Osteocyte (in vitro differentiated cells): ENCODE measurements at regions not wholly inside any gene's neighbourhood (a gene's known extent, or its start where the extent isn't known, plus 50 kb on each side); places are given as distances from the start of the nearest gene placed in this dataset.

Experiments used
- DNase-seq: peaks from one replicate; pipeline ENCODE4 v3.0.0; 2021; ENCODE audit warnings: mixed read lengths; ENCODE audit not compliant: unreplicated experiment; ENCODE audit errors: extremely low spot score
- H3K27ac Mint-ChIP-seq: one replicate; pipeline ENCODE4 v1.8.0; 2021; ENCODE audit warnings: mild to moderate bottlenecking, mixed read lengths; ENCODE audit not compliant: unreplicated experiment
- H3K27me3 Mint-ChIP-seq: one replicate; pipeline ENCODE4 v1.8.0; 2021; ENCODE audit warnings: mixed read lengths; ENCODE audit not compliant: unreplicated experiment
- H3K36me3 Mint-ChIP-seq: one replicate; pipeline ENCODE4 v1.8.0; 2021; ENCODE audit warnings: mixed read lengths; ENCODE audit not compliant: unreplicated experiment
- H3K4me1 Mint-ChIP-seq: one replicate; pipeline ENCODE4 v1.8.0; 2021; ENCODE audit warnings: mixed read lengths; ENCODE audit not compliant: unreplicated experiment
- H3K4me3 Mint-ChIP-seq: one replicate; pipeline ENCODE4 v1.8.0; 2021; ENCODE audit warnings: mild to moderate bottlenecking, moderate library complexity, mixed read lengths; ENCODE audit not compliant: unreplicated experiment
- H3K9me3 Mint-ChIP-seq: one replicate; pipeline ENCODE4 v1.8.0; 2021; ENCODE audit warnings: mixed read lengths; ENCODE audit not compliant: unreplicated experiment
- TF ChIP-seq, protein P1 (sequence below): fragments of 200-600 bp; sonication (generic); IDR thresholded peaks from 2 replicates; pipeline ENCODE4 v1.5.0; 2021; ENCODE audit warnings: antibody characterized with exemption, mild to moderate bottlenecking, moderate library complexity

DNA sequence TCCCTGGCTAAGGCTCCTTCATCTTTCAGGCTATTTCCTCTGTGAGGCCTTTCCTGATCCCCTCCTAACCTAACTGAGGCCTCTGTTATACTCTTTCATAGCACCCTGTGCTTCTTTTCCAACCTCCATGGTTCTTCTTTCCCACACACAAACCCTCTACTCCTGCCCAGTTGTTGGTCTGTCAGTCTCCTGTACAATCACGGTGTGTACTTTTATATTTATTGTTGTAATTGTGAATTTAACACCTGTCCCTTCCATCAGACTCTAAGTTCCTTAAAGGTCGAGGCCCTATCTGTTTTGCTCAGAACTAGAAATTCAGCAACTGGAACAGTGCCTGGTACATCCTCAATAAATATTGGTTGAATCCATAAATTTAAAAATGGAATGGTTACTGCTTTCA, 100.2 kb upstream of the KCNE2 start:
- Mint-ChIP-seq H3K4me3 (no peak overlapping the region), H3K27me3 (peaks cover 7% of the 10 kb centered on the region), H3K36me3 (peaks cover 13% of the 10 kb centered on the region), H3K9me3 (peaks cover 12% of the 10 kb centered on the region), H3K4me1 (peaks cover 11% of the 10 kb centered on the region), H3K27ac (no peak overlapping the region)
- TF ChIP-seq, protein P1, sequence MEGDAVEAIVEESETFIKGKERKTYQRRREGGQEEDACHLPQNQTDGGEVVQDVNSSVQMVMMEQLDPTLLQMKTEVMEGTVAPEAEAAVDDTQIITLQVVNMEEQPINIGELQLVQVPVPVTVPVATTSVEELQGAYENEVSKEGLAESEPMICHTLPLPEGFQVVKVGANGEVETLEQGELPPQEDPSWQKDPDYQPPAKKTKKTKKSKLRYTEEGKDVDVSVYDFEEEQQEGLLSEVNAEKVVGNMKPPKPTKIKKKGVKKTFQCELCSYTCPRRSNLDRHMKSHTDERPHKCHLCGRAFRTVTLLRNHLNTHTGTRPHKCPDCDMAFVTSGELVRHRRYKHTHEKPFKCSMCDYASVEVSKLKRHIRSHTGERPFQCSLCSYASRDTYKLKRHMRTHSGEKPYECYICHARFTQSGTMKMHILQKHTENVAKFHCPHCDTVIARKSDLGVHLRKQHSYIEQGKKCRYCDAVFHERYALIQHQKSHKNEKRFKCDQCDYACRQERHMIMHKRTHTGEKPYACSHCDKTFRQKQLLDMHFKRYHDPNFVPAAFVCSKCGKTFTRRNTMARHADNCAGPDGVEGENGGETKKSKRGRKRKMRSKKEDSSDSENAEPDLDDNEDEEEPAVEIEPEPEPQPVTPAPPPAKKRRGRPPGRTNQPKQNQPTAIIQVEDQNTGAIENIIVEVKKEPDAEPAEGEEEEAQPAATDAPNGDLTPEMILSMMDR: no peak
- DNase-seq: no peak

DNA sequence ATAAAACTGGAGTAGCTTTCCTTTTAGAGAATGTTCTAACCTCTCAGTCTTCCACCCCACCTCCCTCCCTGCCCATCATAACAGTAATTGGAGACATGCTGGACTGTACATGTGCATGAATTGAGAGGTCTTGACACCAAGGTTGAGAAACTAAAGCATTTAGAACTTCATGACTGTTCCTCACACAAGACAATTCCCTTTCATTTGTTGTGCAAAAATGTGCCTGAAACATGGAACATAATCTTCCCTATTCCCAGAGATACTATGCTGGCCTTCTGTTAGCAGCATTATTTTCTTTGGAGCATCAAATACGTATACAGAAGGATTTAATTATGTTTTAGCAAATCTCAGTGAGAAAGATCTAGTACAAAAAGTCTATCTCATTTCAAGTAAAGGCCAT, 97.5 kb upstream of the KCNE2 start:
- no peak for DNase-seq
- Mint-ChIP-seq H3K27me3 (peaks cover 8% of the 10 kb centered on the region), H3K4me1 (peaks cover 13% of the 10 kb centered on the region), H3K36me3 (peaks cover 13% of the 10 kb centered on the region), H3K4me3 (no peak overlapping the region), H3K9me3 (peaks cover 8% of the 10 kb centered on the region), H3K27ac (no peak overlapping the region)
- TF ChIP-seq, protein P1: no peak

DNA sequence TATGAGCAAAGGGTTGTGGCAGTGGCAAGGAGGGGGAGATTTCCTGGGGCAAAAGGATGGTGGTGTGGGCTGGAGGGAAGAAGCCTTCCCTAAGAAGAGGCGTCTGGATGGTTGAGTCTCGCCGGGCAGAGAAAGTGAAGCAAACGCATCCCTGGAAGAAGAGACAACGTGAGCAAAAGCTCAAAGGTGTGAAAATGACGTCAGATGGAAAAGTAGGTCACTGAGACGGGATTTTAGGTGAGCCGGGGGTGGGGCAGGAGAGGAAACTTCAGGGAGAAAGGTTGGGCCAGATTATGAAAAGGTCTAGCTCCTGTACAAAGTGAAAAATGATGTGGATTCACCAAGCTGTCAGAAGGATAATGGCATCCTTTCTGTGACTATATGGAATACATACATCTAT, 95.3 kb upstream of the KCNE2 start:
- H3K27ac Mint-ChIP-seq: no peak overlapping the region
- peaks cover 15% of the 10 kb centered on the region for H3K4me1 Mint-ChIP-seq
- no peak for DNase-seq
- peaks cover 13% of the 10 kb centered on the region for H3K27me3 Mint-ChIP-seq
- H3K4me3 Mint-ChIP-seq: no peak overlapping the region
- H3K36me3 Mint-ChIP-seq: peaks cover 7% of the 10 kb centered on the region
- TF ChIP-seq, protein P1: no peak
- H3K9me3 Mint-ChIP-seq: peaks cover 5% of the 10 kb centered on the region

DNA sequence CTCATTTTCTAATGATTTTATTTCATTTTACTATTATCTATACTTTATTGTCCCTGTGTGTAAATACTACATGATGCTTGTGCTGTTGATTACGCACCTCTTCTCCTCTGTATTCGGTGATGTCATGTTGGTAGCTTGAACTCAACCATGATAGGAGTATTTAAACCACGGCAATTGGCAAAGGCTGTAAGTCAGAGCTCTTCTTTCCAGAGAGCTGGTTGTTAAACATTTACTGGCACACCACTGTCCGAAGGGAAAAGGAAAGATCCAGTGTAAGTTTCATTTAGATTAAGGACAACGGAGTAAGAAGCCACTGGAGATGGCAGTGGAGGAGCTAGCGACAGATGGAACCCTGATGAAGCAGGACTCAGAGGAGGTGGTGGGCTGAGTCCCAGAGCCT, 93.4 kb upstream of the KCNE2 start:
- no peak overlapping the region for H3K27ac Mint-ChIP-seq
- TF ChIP-seq, protein P1: no peak
- DNase-seq: no peak
- no peak overlapping the region for H3K4me3 Mint-ChIP-seq
- H3K27me3 Mint-ChIP-seq: peaks cover 15% of the 10 kb centered on the region
- H3K4me1 Mint-ChIP-seq: peaks cover 19% of the 10 kb centered on the region
- peaks cover 3% of the 10 kb centered on the region for H3K9me3 Mint-ChIP-seq
- peaks cover 2% of the 10 kb centered on the region for H3K36me3 Mint-ChIP-seq

DNA sequence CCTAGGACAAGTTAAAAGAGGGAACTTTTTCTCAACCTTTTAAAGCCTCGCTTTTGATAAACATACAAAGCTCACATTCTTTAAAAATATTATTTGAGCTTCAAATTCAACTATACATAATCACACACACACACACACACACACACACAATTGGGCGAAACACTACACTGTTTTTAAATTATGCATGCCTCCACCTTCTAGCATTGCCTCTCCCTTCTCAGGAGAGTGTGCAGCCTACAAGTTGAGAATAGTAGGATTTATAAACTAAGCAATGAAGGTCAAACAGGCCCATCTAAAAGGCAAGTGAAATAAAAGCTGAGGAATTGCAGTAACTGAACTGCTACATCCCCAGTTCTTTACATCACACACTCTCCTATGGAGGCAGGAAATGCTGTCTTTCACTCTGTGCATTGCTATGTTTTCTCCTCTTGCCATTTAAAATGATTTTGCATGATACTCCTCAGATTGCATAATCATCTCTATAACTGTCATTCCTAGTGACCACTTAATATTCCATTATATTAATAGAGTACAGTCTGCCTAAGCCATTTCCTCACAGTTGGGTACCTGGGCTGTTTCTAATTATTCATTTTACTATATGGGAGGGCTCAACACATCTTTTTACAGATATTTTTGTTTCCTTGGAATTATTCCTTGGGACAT, 92.5 kb upstream of the KCNE2 start:
- peaks cover 16% of the 10 kb centered on the region for H3K4me1 Mint-ChIP-seq
- TF ChIP-seq, protein P1: no peak
- H3K27me3 Mint-ChIP-seq: peaks cover 15% of the 10 kb centered on the region
- H3K4me3 Mint-ChIP-seq: no peak overlapping the region
- peaks cover 2% of the 10 kb centered on the region for H3K36me3 Mint-ChIP-seq
- no peak overlapping the region for H3K27ac Mint-ChIP-seq
- no peak for DNase-seq
- H3K9me3 Mint-ChIP-seq: peaks cover 3% of the 10 kb centered on the region
